Panc1 (cell line): ENCODE measurements at regions not wholly inside any gene's neighbourhood (a gene's known extent, or its start where the extent isn't known, plus 50 kb on each side); places are given as distances from the start of the nearest gene placed in this dataset.

ENCODE experiments used
- CTCF ChIP-seq: fragments of 450-650 bp; IDR thresholded peaks from 2 replicates; pipeline ENCODE4 v1.5.1; 2017; ENCODE audit warnings: mild to moderate bottlenecking
- POLR2AphosphoS5 ChIP-seq: IDR thresholded peaks from 2 replicates; pipeline ENCODE4 v1.6.1; 2012; ENCODE audit warnings: mild to moderate bottlenecking, low read depth, low read length, moderate library complexity
- SIN3A ChIP-seq: IDR thresholded peaks from 2 replicates; pipeline ENCODE4 v1.6.1; 2012; ENCODE audit warnings: low read depth, mild to moderate bottlenecking, low read length, moderate library complexity, borderline replicate concordance; ENCODE audit not compliant: insufficient read depth

GRCh38 chr7:119007236-119007635, 782.7 kb downstream of the ANKRD7 start:
- TF ChIP-seq CTCF (no peak), POLR2AphosphoS5 (no peak), SIN3A (no peak)
